Transverse colon (tissue), 4 donors: ENCODE measurements at regions not wholly inside any gene's neighbourhood (a gene's known extent, or its start where the extent isn't known, plus 50 kb on each side); places are given as distances from the start of the nearest gene placed in this dataset.

Experiments used
- DNase-seq: peaks from one replicate; pipeline ENCODE4 v3.0.0-alpha.2; 2019
- H3K27ac ChIP-seq, 4 donors: fragments of 200-600 bp; sonication (generic); 2 replicates each; pipeline ENCODE4 v1.5.1; 2016 to 2018; ENCODE audit warnings: inconsistent platforms in 4 of 4
- H3K27me3 ChIP-seq: fragments of 200-600 bp; sonication (generic); 2 replicates; pipeline ENCODE4 v1.5.1; 2017; ENCODE audit warnings: inconsistent platforms
- H3K36me3 ChIP-seq, 4 donors: fragments of 200-600 bp; sonication (generic); 2 replicates each; pipeline ENCODE4 v1.5.1; 2017 to 2019; ENCODE audit warnings: inconsistent platforms in 4 of 4
- H3K4me1 ChIP-seq, 4 donors: fragments of 200-600 bp; sonication (generic); 2 replicates each; pipeline ENCODE4 v1.5.1; 2017 to 2020; ENCODE audit warnings: inconsistent platforms in 4 of 4
- H3K4me3 ChIP-seq, 4 donors: fragments of 200-600 bp; sonication (generic); 1 replicate in 1 of 4; 2 replicates in 3 of 4; pipeline versions ENCODE4 v1.5.1 to v1.6.1; 2017 to 2019; ENCODE audit warnings: inconsistent platforms in 4 of 4
- H3K9me3 ChIP-seq, 2 donors: fragments of 200-600 bp; sonication (generic); 2 replicates each; pipeline ENCODE4 v1.5.1; 2017 to 2019; ENCODE audit warnings: inconsistent platforms in 2 of 2
- CTCF ChIP-seq, 5 experiments: fragments of 200-600 bp in 3 of 5; fragments of 450-650 bp in 2 of 5; sonication (generic) in 3 of 5; IDR thresholded peaks; 1 replicate in 2 of 5; 2 replicates in 3 of 5; pipeline ENCODE4 v1.5.1; 2016 to 2017; ENCODE audit warnings: antibody characterized with exemption in 5 of 5, inconsistent platforms in 3 of 5, mild to moderate bottlenecking in 2 of 5, moderate library complexity in 1 of 5
- EP300 ChIP-seq: sonication (generic); formaldehyde crosslinking; IDR thresholded peaks from one replicate; pipeline ENCODE4 v1.6.1; 2017; ENCODE audit warnings: antibody characterized with exemption, low read depth
- POLR2A ChIP-seq: fragments of 450-650 bp; IDR thresholded peaks from one replicate; pipeline ENCODE4 v1.6.1; 2016; ENCODE audit warnings: antibody characterized with exemption, mild to moderate bottlenecking, moderate library complexity
- POLR2AphosphoS5 ChIP-seq, 3 donors: sonication (generic); formaldehyde crosslinking; IDR thresholded peaks; one replicate each; pipeline ENCODE4 v1.6.1; 2016; ENCODE audit warnings: antibody characterized with exemption in 3 of 3
- WGBS, 2 donors: methylation state at CpG; one replicate each; pipeline ENCODE4 v1.1.5; 2018; ENCODE audit warnings: low coverage in 1 of 2; 5-methylcytosine and 5-hydroxymethylcytosine counted together
- in situ Hi-C, 4 donors: fragments of 200-750 bp; cut with MboI; loops; one replicate each; pipeline versions ENCODE4 v1.15.0 to v1.15.1; 2017; ENCODE audit warnings: low sequenced_read_pairs in 3 of 4, low pct_ligation_motif_present in 1 of 4, low pct_unique_long_range_greater_than_20kb in 1 of 4
- intact Hi-C: fragments of 100-400 bp; cut with DNase I; formaldehyde crosslinking; loops from one replicate; pipeline ENCODE4 v1.15.1; 2023; ENCODE audit warnings: low total_unique reads

GRCh38 chr13:99845161-99845874, 126.2 kb downstream of the ZIC5 start:
- Histone ChIP-seq H3K27ac (no peak overlapping the region), H3K4me1 (no peaks in the 10 kb centered on the region), H3K36me3 (no peaks in the 10 kb centered on the region), H3K27me3 (no peaks in the 10 kb centered on the region), H3K9me3 (no peaks in the 10 kb centered on the region), H3K4me3 (no peak overlapping the region)
- in situ Hi-C loops (no loop called here), intact Hi-C loops (no loop called here)
- WGBS, 2 donors, result 88 to 90% methylated on average over 24 to 29 of the region's 29 CpGs
- no peak for DNase-seq
- TF ChIP-seq POLR2A (no peak), POLR2AphosphoS5 (IDR thresholded peaks at IDR 0.05) (no peak), EP300 (no peak), CTCF (IDR thresholded peaks at IDR 0.05) (no peak)

- Histone ChIP-seq H3K4me1 (no peaks in the 10 kb centered on the region), H3K9me3 (no peaks in the 10 kb centered on the region), H3K36me3 (no peaks in the 10 kb centered on the region), H3K4me3 (no peak overlapping the region), H3K27me3 (no peaks in the 10 kb centered on the region), H3K27ac (no peak overlapping the region)
- 75 to 82% methylated on average over 2 to 8 of the region's 8 CpGs for WGBS, 2 donors
- no peak for DNase-seq
- no peak for TF ChIP-seq EP300
- no peak for TF ChIP-seq POLR2A
- no peak for TF ChIP-seq POLR2AphosphoS5 (IDR thresholded peaks at IDR 0.05)
- in situ Hi-C loops, result no loop called here
- intact Hi-C loops, result no loop called here
These were observed 127.1 kb downstream of the ZIC5 start for GRCh38 chr13:99844421-99844820.

- intact Hi-C loops (no loop called here), in situ Hi-C loops (no loop called here)
- 73 to 83% methylated on average over 6 to 9 of the region's 9 CpGs for WGBS, 2 donors
- no peaks in the 10 kb centered on the region for H3K36me3 ChIP-seq
- H3K27me3 ChIP-seq, result no peaks in the 10 kb centered on the region
- no peak for DNase-seq
- no peaks in the 10 kb centered on the region for H3K4me1 ChIP-seq
- no peak for TF ChIP-seq POLR2AphosphoS5 (IDR thresholded peaks at IDR 0.05)
- TF ChIP-seq POLR2A, result no peak
- TF ChIP-seq CTCF (IDR thresholded peaks at IDR 0.05), result no peak
- no peak for TF ChIP-seq EP300
- no peaks in the 10 kb centered on the region for H3K9me3 ChIP-seq
- no peak overlapping the region for H3K4me3 ChIP-seq
- H3K27ac ChIP-seq, result no peak overlapping the region
These were observed 127.7 kb downstream of the ZIC5 start for GRCh38 chr13:99843872-99844271.

DNA sequence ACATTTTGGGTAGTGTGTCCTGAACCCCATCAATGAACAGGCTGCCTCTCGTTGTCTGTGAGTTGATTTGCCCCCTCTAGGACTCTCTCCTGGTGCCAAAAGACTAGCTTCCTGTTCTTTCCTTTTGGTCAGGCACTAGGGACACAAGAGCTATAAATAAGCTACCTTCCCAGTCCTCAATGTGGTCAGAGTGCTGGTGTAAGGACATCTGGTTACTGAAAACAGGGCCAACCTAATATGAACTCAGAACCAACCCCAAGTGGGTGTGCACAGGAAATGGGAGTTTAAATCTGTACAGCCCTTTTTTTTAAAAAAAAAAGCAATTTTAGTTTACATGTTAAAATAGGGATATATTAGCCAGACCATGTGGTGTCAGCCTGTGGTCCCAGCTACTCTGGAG, 129.2 kb downstream of the ZIC5 start:
- in situ Hi-C loops, result no loop called here
- H3K27me3 ChIP-seq, result no peaks in the 10 kb centered on the region
- H3K36me3 ChIP-seq, result no peaks in the 10 kb centered on the region
- H3K4me1 ChIP-seq, result no peaks in the 10 kb centered on the region
- H3K4me3 ChIP-seq, result no peak overlapping the region
- WGBS, 2 donors, result 67% methylated on average over 1 of the region's 1 CpG; no CpG with 5 or more reads in 1 of the 2 donors
- intact Hi-C loops, result no loop called here
- DNase-seq, result no peak
- H3K27ac ChIP-seq, result no peak overlapping the region
- no peaks in the 10 kb centered on the region for H3K9me3 ChIP-seq
- no peak for TF ChIP-seq EP300
- no peak for TF ChIP-seq CTCF (IDR thresholded peaks at IDR 0.05)
- TF ChIP-seq POLR2A, result no peak
- TF ChIP-seq POLR2AphosphoS5 (IDR thresholded peaks at IDR 0.05), result no peak

- Histone ChIP-seq H3K9me3 (no peaks in the 10 kb centered on the region), H3K27me3 (no peaks in the 10 kb centered on the region), H3K4me1 (no peaks in the 10 kb centered on the region), H3K4me3 (no peak overlapping the region), H3K36me3 (no peaks in the 10 kb centered on the region), H3K27ac (no peak overlapping the region)
- TF ChIP-seq POLR2A (no peak), EP300 (no peak), CTCF (IDR thresholded peaks at IDR 0.05) (no peak), POLR2AphosphoS5 (IDR thresholded peaks at IDR 0.05) (no peak)
- WGBS, 2 donors, result 42 to 57% methylated on average over 3 to 4 of the region's 4 CpGs
- intact Hi-C loops, result no loop called here
- DNase-seq, result no peak
- in situ Hi-C loops, result no loop called here
These were observed 135.3 kb downstream of the ZIC5 start for GRCh38 chr13:99836291-99836690.
